Uterus (tissue), 2 donors: ENCODE measurements at regions not wholly inside any gene's neighbourhood (a gene's known extent, or its start where the extent isn't known, plus 50 kb on each side); places are given as distances from the start of the nearest gene placed in this dataset.

Experiments used
- CTCF ChIP-seq, 4 experiments: fragments of 200-600 bp in 2 of 4; fragments of 450-650 bp in 2 of 4; sonication (generic) in 2 of 4; IDR thresholded peaks; one replicate each; pipeline ENCODE4 v1.5.1; 2016 to 2019; ENCODE audit warnings: antibody characterized with exemption in 4 of 4, mild to moderate bottlenecking in 2 of 4, moderate library complexity in 1 of 4
- POLR2A ChIP-seq, 2 donors: fragments of 450-650 bp; IDR thresholded peaks; one replicate each; pipeline ENCODE4 v1.6.1; 2016; ENCODE audit warnings: antibody characterized with exemption in 2 of 2, mild to moderate bottlenecking in 1 of 2, moderate library complexity in 1 of 2

- TF ChIP-seq POLR2A (IDR thresholded peaks at IDR 0.05) (no peak), CTCF (IDR thresholded peaks at IDR 0.05) (no peak)
Observed at GRCh38 chr12:67535971-67536370, 112.6 kb upstream of the DYRK2 start.
